Brain microvascular endothelial cell (primary cell): ENCODE measurements at regions not wholly inside any gene's neighbourhood (a gene's known extent, or its start where the extent isn't known, plus 50 kb on each side); places are given as distances from the start of the nearest gene placed in this dataset.

ENCODE experiments used
- DNase-seq: peaks from one replicate; pipeline ENCODE4 v3.0.0-alpha.2; 2020
- H3K27ac ChIP-seq: fragments of 250-450 bp; sonication (Bioruptor Pico); 2 replicates; pipeline ENCODE4 v1.5.1; 2020; ENCODE audit warnings: mild to moderate bottlenecking, moderate library complexity
- H3K27me3 ChIP-seq: fragments of 250-450 bp; sonication (Bioruptor Pico); replicated peaks from 2 replicates; pipeline ENCODE4 v1.5.1; 2020; ENCODE audit warnings: mild to moderate bottlenecking
- H3K36me3 ChIP-seq: fragments of 250-450 bp; sonication (Bioruptor Pico); replicated peaks from 2 replicates; pipeline ENCODE4 v1.5.1; 2020; ENCODE audit warnings: mild to moderate bottlenecking
- H3K4me3 ChIP-seq: 2 replicates; pipeline ENCODE4 v1.5.1; 2011; ENCODE audit warnings: low read depth, mild to moderate bottlenecking, control low read depth, low read length, moderate library complexity
- CTCF ChIP-seq: IDR thresholded peaks from 2 replicates; pipeline ENCODE4 v1.5.1; 2011; ENCODE audit warnings: low read depth, mild to moderate bottlenecking, moderate library complexity, low read length, control low read depth, inconsistent platforms; ENCODE audit errors: missing control alignments
- in situ Hi-C: cut with HindIII; loops from 2 replicates; pipeline ENCODE4 v1.10.0; 2017; ENCODE audit warnings: low sequenced_read_pairs, low pct_ligation_motif_present

GRCh38 chr22:34743110-34743751 lies 322.7 kb upstream of the ISX start:
- in situ Hi-C loops: no loop called here
- Histone ChIP-seq H3K36me3 (no peaks in the 10 kb centered on the region), H3K27ac (no peak overlapping the region), H3K4me3 (no peak overlapping the region), H3K27me3 (no peaks in the 10 kb centered on the region)
- DNase-seq: no peak
- no peak for TF ChIP-seq CTCF

GRCh38 chr22:34760276-34761008 lies 305.5 kb upstream of the ISX start:
- TF ChIP-seq CTCF: no peak
- Histone ChIP-seq H3K4me3 (no peak overlapping the region), H3K36me3 (no peaks in the 10 kb centered on the region), H3K27ac (no peak overlapping the region), H3K27me3 (no peaks in the 10 kb centered on the region)
- no peak for DNase-seq
- in situ Hi-C loops: no loop called here

- no peak overlapping the region for H3K4me3 ChIP-seq
- H3K36me3 ChIP-seq: no peaks in the 10 kb centered on the region
- in situ Hi-C loops: no loop called here
- TF ChIP-seq CTCF: no peak
- no peak for DNase-seq
- no peaks in the 10 kb centered on the region for H3K27me3 ChIP-seq
- H3K27ac ChIP-seq: no peak overlapping the region
Observed at GRCh38 chr22:34761111-34761510, 304.8 kb upstream of the ISX start.

- in situ Hi-C loops: no loop called here
- no peak overlapping the region for H3K4me3 ChIP-seq
- H3K36me3 ChIP-seq: no peaks in the 10 kb centered on the region
- no peak for DNase-seq
- no peak for TF ChIP-seq CTCF
- no peaks in the 10 kb centered on the region for H3K27me3 ChIP-seq
- H3K27ac ChIP-seq: no peak overlapping the region
Observed at GRCh38 chr22:34763496-34763895, 302.5 kb upstream of the ISX start.

GRCh38 chr22:34765115-34765514 lies 300.8 kb upstream of the ISX start:
- no peak for TF ChIP-seq CTCF
- no peak for DNase-seq
- in situ Hi-C loops: no loop called here
- no peak overlapping the region for H3K4me3 ChIP-seq
- H3K27ac ChIP-seq: no peak overlapping the region
- no peaks in the 10 kb centered on the region for H3K27me3 ChIP-seq
- H3K36me3 ChIP-seq: no peaks in the 10 kb centered on the region

- Histone ChIP-seq H3K27me3 (no peaks in the 10 kb centered on the region), H3K36me3 (no peaks in the 10 kb centered on the region), H3K27ac (no peak overlapping the region), H3K4me3 (no peak overlapping the region)
- no peak for TF ChIP-seq CTCF
- in situ Hi-C loops: no loop called here
- DNase-seq: no peak
Observed at GRCh38 chr22:34769361-34769760, 296.6 kb upstream of the ISX start.
